K562 (cell line): ENCODE measurements at regions not wholly inside any gene's neighbourhood (a gene's known extent, or its start where the extent isn't known, plus 50 kb on each side); places are given as distances from the start of the nearest gene placed in this dataset.

Experiments used
- BCLAF1 ChIP-seq, 2 experiments: fragments of 450-650 bp in 1 of 2; IDR thresholded peaks; 2 replicates each; pipeline ENCODE4 v1.6.1; 2011 to 2017; ENCODE audit warnings: low read depth in 2 of 2, antibody characterized with exemption in 1 of 2, borderline replicate concordance in 1 of 2, low read length in 1 of 2, mild to moderate bottlenecking in 1 of 2, mixed read lengths in 1 of 2; ENCODE audit not compliant: control insufficient read depth in 1 of 2
- FOXJ3 ChIP-seq: sonication (generic); formaldehyde crosslinking; IDR thresholded peaks from 2 replicates; pipeline ENCODE4 v1.4.0; 2020; ENCODE audit warnings: mild to moderate bottlenecking, missing genetic modification reagents
- GATA2 ChIP-seq: sonication (generic); formaldehyde crosslinking; IDR thresholded peaks from 2 replicates; pipeline ENCODE4 v1.4.0; 2020; ENCODE audit warnings: mild to moderate bottlenecking, missing genetic modification reagents
- KDM4B ChIP-seq, 2 experiments: fragments of 450-650 bp in 1 of 2; sonication (generic) in 1 of 2; IDR thresholded peaks; 2 replicates each; pipeline ENCODE4 v1.6.1; 2016 to 2017; ENCODE audit warnings: borderline replicate concordance in 2 of 2, antibody characterized with exemption in 1 of 2, low read depth in 1 of 2, mild to moderate bottlenecking in 1 of 2
- MCM2 ChIP-seq: fragments of 450-650 bp; IDR thresholded peaks from 2 replicates; pipeline ENCODE4 v1.6.1; 2017; ENCODE audit warnings: low read depth, mild to moderate bottlenecking
- NR2C1 ChIP-seq, 2 experiments: fragments of 450-650 bp; IDR thresholded peaks; 2 replicates each; pipeline ENCODE4 v1.6.1; 2017; ENCODE audit warnings: mild to moderate bottlenecking in 2 of 2, antibody characterized with exemption in 1 of 2, inconsistent platforms in 1 of 2, missing compliant biosample characterization in 1 of 2, missing genetic modification characterization in 1 of 2
- POLR2B ChIP-seq: fragments of 450-650 bp; IDR thresholded peaks from 2 replicates; pipeline ENCODE4 v1.6.1; 2018; ENCODE audit warnings: low read depth; ENCODE audit not compliant: partially characterized antibody
- RBM22 ChIP-seq: fragments of 200-400 bp; formaldehyde crosslinking; IDR thresholded peaks from 2 replicates; pipeline ENCODE4 v1.6.1; 2018; ENCODE audit warnings: low read length, low read depth; ENCODE audit not compliant: poor library complexity, severe bottlenecking
- RHOXF2B ChIP-seq: fragments of 250-450 bp; sonication (Bioruptor Pico); conservative IDR thresholded peaks from 2 replicates; pipeline ENCODE4 v1.5.1; 2021
- SNIP1 ChIP-seq: fragments of 450-650 bp; IDR thresholded peaks from 2 replicates; pipeline ENCODE4 v1.7.1; 2017; ENCODE audit warnings: low read depth, mild to moderate bottlenecking
- ZBTB9 ChIP-seq: fragments of 450-650 bp; formaldehyde crosslinking; IDR thresholded peaks from 2 replicates; pipeline ENCODE4 v1.4.0; 2020; ENCODE audit warnings: mild to moderate bottlenecking, moderate library complexity
- ZFPM2 ChIP-seq: fragments of 250-450 bp; sonication (Bioruptor Pico); IDR thresholded peaks from 2 replicates; pipeline ENCODE4 v1.5.1; 2022; ENCODE audit warnings: mild to moderate bottlenecking
- ZNF263 ChIP-seq: sonication (generic); formaldehyde crosslinking; IDR thresholded peaks from 2 replicates; pipeline ENCODE4 v1.8.0; 2022; ENCODE audit warnings: mild to moderate bottlenecking, missing genetic modification reagents, borderline replicate concordance
- ZNF347 ChIP-seq: fragments of 450-650 bp; formaldehyde crosslinking; IDR thresholded peaks from 2 replicates; pipeline ENCODE4 v1.4.0; 2020; ENCODE audit warnings: low read depth, mild to moderate bottlenecking, moderate library complexity
- ZNF668 ChIP-seq: fragments of 250-450 bp; sonication (Bioruptor Pico); IDR thresholded peaks from 2 replicates; pipeline ENCODE4 v1.8.0; 2022; ENCODE audit warnings: mild to moderate bottlenecking, inconsistent platforms
- TF ChIP-seq, protein P1 (sequence below): fragments of 450-650 bp; conservative IDR thresholded peaks from 2 replicates; pipeline ENCODE4 v1.6.1; 2016; ENCODE audit warnings: missing genetic modification characterization, low read depth, mild to moderate bottlenecking, missing compliant biosample characterization, moderate library complexity
- TF ChIP-seq, protein P2 (sequence below), 2 experiments: fragments of 450-650 bp; IDR thresholded peaks; 2 replicates each; pipeline ENCODE4 v1.6.1; 2018; ENCODE audit warnings: mild to moderate bottlenecking in 2 of 2, low read depth in 1 of 2; ENCODE audit not compliant: partially characterized antibody in 2 of 2

DNA sequence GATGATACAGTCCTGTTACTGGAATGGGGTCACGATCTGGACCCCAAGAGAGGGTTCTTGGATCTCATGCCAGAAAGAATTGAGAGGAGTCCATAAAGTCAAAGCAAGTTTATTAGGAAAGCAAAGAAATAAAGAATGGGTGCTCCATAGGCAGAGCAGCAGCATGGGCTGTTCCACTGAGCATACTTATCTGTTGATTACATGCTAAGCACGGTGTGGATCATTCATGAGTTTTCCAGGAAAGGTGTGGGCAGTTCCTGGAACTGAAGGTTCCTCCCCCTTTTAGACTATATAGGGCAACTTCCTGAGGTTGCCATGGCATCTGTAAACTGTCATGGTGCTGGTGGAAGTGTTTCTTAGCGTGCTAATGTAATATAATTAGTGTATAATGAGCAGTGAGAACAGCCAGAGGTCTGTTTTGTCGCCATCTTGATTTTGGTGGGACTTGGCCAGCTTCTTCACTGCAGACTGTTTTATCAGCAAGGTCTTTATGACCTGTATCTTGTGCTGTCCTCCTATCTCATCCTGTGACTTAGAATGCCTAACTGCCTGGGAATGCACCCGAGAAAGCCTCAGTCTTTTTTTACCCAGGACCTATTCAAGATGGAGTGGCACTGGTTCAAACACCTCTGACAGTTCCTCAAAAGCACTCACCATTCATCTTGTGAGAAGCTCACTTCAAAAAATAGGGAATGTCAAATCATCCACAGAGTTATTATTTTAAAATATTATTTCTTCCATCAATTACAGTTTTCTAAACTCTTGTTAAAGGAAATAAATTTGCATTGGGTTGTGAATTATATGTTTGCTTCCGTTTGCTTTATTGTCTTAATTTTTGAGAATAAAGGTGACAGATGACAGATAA lies 1358.8 kb upstream of the TMEM132C start (continued):
- TF ChIP-seq RBM22 (no peak), GATA2 (0 out of 2 replicates have a peak, but pooled peaks have one; percentile 51), ZNF668 (CRISPR knock-in tag) (peak; percentile 99), ZFPM2 (CRISPR knock-in tag) (no peak), POLR2B (peak; percentile 56), ZNF347 (peak; percentile 90), RHOXF2B (peak; percentile 95), MCM2 (no peak), NR2C1 (IDR thresholded peaks at IDR 0.05) (no peak), NR2C1 (tag; IDR thresholded peaks at IDR 0.05) (peak; percentile 97), SNIP1 (no peak), ZBTB9 (CRISPR knock-in tag) (peak; percentile 99), KDM4B (IDR thresholded peaks at IDR 0.05; ENCODE audit: borderline replicate concordance in 2 of 2, low read depth in 1 of 2) (no peak), ZNF263 (CRISPR knock-in tag) (no peak), FOXJ3 (CRISPR knock-in tag) (peak; percentile 11; the same call in 1 of the 2 replicates), BCLAF1 (IDR thresholded peaks at IDR 0.05; ENCODE audit: borderline replicate concordance in 1 of 2, control insufficient read depth in 1 of 2, low read depth in 2 of 2, low read length in 1 of 2) (no peak)
- TF ChIP-seq, protein P1, sequence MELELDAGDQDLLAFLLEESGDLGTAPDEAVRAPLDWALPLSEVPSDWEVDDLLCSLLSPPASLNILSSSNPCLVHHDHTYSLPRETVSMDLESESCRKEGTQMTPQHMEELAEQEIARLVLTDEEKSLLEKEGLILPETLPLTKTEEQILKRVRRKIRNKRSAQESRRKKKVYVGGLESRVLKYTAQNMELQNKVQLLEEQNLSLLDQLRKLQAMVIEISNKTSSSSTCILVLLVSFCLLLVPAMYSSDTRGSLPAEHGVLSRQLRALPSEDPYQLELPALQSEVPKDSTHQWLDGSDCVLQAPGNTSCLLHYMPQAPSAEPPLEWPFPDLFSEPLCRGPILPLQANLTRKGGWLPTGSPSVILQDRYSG (tag) = peak; percentile 100
- TF ChIP-seq, protein P2, sequence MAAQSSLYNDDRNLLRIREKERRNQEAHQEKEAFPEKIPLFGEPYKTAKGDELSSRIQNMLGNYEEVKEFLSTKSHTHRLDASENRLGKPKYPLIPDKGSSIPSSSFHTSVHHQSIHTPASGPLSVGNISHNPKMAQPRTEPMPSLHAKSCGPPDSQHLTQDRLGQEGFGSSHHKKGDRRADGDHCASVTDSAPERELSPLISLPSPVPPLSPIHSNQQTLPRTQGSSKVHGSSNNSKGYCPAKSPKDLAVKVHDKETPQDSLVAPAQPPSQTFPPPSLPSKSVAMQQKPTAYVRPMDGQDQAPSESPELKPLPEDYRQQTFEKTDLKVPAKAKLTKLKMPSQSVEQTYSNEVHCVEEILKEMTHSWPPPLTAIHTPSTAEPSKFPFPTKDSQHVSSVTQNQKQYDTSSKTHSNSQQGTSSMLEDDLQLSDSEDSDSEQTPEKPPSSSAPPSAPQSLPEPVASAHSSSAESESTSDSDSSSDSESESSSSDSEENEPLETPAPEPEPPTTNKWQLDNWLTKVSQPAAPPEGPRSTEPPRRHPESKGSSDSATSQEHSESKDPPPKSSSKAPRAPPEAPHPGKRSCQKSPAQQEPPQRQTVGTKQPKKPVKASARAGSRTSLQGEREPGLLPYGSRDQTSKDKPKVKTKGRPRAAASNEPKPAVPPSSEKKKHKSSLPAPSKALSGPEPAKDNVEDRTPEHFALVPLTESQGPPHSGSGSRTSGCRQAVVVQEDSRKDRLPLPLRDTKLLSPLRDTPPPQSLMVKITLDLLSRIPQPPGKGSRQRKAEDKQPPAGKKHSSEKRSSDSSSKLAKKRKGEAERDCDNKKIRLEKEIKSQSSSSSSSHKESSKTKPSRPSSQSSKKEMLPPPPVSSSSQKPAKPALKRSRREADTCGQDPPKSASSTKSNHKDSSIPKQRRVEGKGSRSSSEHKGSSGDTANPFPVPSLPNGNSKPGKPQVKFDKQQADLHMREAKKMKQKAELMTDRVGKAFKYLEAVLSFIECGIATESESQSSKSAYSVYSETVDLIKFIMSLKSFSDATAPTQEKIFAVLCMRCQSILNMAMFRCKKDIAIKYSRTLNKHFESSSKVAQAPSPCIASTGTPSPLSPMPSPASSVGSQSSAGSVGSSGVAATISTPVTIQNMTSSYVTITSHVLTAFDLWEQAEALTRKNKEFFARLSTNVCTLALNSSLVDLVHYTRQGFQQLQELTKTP (IDR thresholded peaks at IDR 0.05; ENCODE audit: low read depth in 1 of 2, partially characterized antibody in 2 of 2) = peak; percentile 53 to 73
